Right atrium auricular region (tissue), 2 donors: ENCODE measurements at regions not wholly inside any gene's neighbourhood (a gene's known extent, or its start where the extent isn't known, plus 50 kb on each side); places are given as distances from the start of the nearest gene placed in this dataset.
"Not testable (repeated sequence)": the region's sequence is repeated elsewhere in the genome, so short reads cannot be mapped to it uniquely, and the experiment has no call there.

ENCODE experiments used
- DNase-seq: peaks from one replicate; pipeline ENCODE4 v3.0.0-alpha.2; 2019; ENCODE audit warnings: low spot score
- H3K27ac ChIP-seq, 2 donors: fragments of 200-600 bp; sonication (generic); 1 replicate in 1 of 2; 2 replicates in 1 of 2; pipeline ENCODE4 v1.5.1; 2016 to 2019
- H3K27me3 ChIP-seq, 2 donors: fragments of 200-600 bp; sonication (generic); one replicate each; pipeline versions ENCODE4 v1.5.1 to v1.6.0; 2017 to 2019
- H3K36me3 ChIP-seq: fragments of 200-600 bp; sonication (generic); one replicate; pipeline ENCODE4 v1.5.1; 2016
- H3K4me1 ChIP-seq, 2 donors: fragments of 200-600 bp; sonication (generic); one replicate each; pipeline versions ENCODE4 v1.5.1 to v1.6.0; 2017 to 2019
- H3K4me3 ChIP-seq, 2 donors: fragments of 200-600 bp; sonication (generic); 1 replicate in 1 of 2; 2 replicates in 1 of 2; pipeline ENCODE4 v1.5.1; 2017 to 2019; ENCODE audit warnings: mild to moderate bottlenecking in 1 of 2, moderate library complexity in 1 of 2
- H3K9me3 ChIP-seq, 2 donors: fragments of 200-600 bp; sonication (generic); one replicate each; pipeline ENCODE4 v1.5.1; 2019
- CTCF ChIP-seq, 2 donors: fragments of 200-600 bp; sonication (generic); IDR thresholded peaks; one replicate each; pipeline ENCODE4 v1.5.1; 2019; ENCODE audit warnings: antibody characterized with exemption in 2 of 2

GRCh38 chr6:27128311-27129094, 119.0 kb upstream of the PRSS16 start:
- Histone ChIP-seq H3K27ac (no peak overlapping the region), H3K4me3 (no peak overlapping the region), H3K36me3 (no peaks in the 10 kb centered on the region), H3K4me1 (peaks cover 0 to 14% of the 10 kb centered on the region in 2 donors), H3K9me3 (no peaks in the 10 kb centered on the region), H3K27me3 (no peaks in the 10 kb centered on the region)
- TF ChIP-seq CTCF (IDR thresholded peaks at IDR 0.05): no peak
- DNase-seq: no peak

- Histone ChIP-seq H3K9me3 (no peaks in the 10 kb centered on the region), H3K27ac (no peak overlapping the region), H3K27me3 (no peaks in the 10 kb centered on the region), H3K4me3 (no peak overlapping the region), H3K36me3 (no peaks in the 10 kb centered on the region), H3K4me1 (peaks cover 0 to 21% of the 10 kb centered on the region in 2 donors)
- no peak for TF ChIP-seq CTCF (IDR thresholded peaks at IDR 0.05)
- no peak for DNase-seq
Observed at GRCh38 chr6:27129095-27129815, 118.2 kb upstream of the PRSS16 start.

- no peak overlapping the region for H3K4me3 ChIP-seq
- H3K4me1 ChIP-seq: peaks cover 0 to 21% of the 10 kb centered on the region in 2 donors
- no peak for TF ChIP-seq CTCF (IDR thresholded peaks at IDR 0.05)
- no peaks in the 10 kb centered on the region for H3K27me3 ChIP-seq
- H3K36me3 ChIP-seq: no peaks in the 10 kb centered on the region
- H3K9me3 ChIP-seq: no peaks in the 10 kb centered on the region
- no peak for DNase-seq
- no peak overlapping the region for H3K27ac ChIP-seq
Observed at GRCh38 chr6:27129917-27130316, 117.6 kb upstream of the PRSS16 start.

- DNase-seq: no peak
- Histone ChIP-seq H3K27ac (peak overlapping the region; percentile 91 to 92), H3K4me1 (peaks cover 0 to 21% of the 10 kb centered on the region in 2 donors), H3K27me3 (no peaks in the 10 kb centered on the region), H3K4me3 (peak overlapping the region; percentile 39 to 63), H3K9me3 (no peaks in the 10 kb centered on the region), H3K36me3 (no peaks in the 10 kb centered on the region)
- TF ChIP-seq CTCF (IDR thresholded peaks at IDR 0.05): no peak
Observed at GRCh38 chr6:27130668-27131428, 116.7 kb upstream of the PRSS16 start.

GRCh38 chr6:27132282-27132531, 115.3 kb upstream of the PRSS16 start:
- not testable (repeated sequence) for DNase-seq, H3K36me3 ChIP-seq, H3K9me3 ChIP-seq, H3K27me3 ChIP-seq
- peak overlapping the region; percentile 91 to 92 for H3K27ac ChIP-seq
- peak overlapping the region; percentile 36 to 63 for H3K4me3 ChIP-seq
- H3K4me1 ChIP-seq: peaks cover 0 to 17% of the 10 kb centered on the region in 2 donors
